ENCODE measurements at regions not wholly inside any gene's neighbourhood (a gene's known extent, or its start where the extent isn't known, plus 50 kb on each side); places are given as distances from the start of the nearest gene placed in this dataset.

GRCh38 chr5:6872441-6873160 lies 159.4 kb downstream of the TENT4A start:
- H3K4me1 ChIP-seq (ENCODE audit: control insufficient read depth, insufficient read depth, low read length), result no peaks in the 10 kb centered on the region
- H3K9me3 ChIP-seq (ENCODE audit: control insufficient read depth, insufficient read depth, low read depth, low read length), result no peaks in the 10 kb centered on the region
- POLR2A ChIA-PET, result no interaction called here
- BruUV-seq (replicated peaks), result no TSS peak
- no peaks in the 10 kb centered on the region for H3K36me3 ChIP-seq (ENCODE audit: control insufficient read depth, insufficient read depth, low read length)
- DNase-seq (ENCODE audit: low read depth, low spot score) (no peak), ATAC-seq (no peak)
- H3K4me3 ChIP-seq (ENCODE audit: low read depth in 2 of 2, low read length in 2 of 2), result no peak overlapping the region
- H3K27me3 ChIP-seq (ENCODE audit: control insufficient read depth, insufficient read depth, low read length), result no peaks in the 10 kb centered on the region
- TF ChIP-seq TCF7L2 (IDR thresholded peaks at IDR 0.05; ENCODE audit: low read depth, low read length), result no peak
- TF ChIP-seq REST (IDR thresholded peaks at IDR 0.05; ENCODE audit: insufficient read depth in 1 of 2, low read depth in 2 of 2, low read length in 1 of 2), result no peak
- TF ChIP-seq SIN3A (IDR thresholded peaks at IDR 0.05; ENCODE audit: borderline replicate concordance, insufficient read depth, low read depth, low read length), result no peak
- TF ChIP-seq CTCF (IDR thresholded peaks at IDR 0.05), result no peak
- TF ChIP-seq POLR2AphosphoS5 (IDR thresholded peaks at IDR 0.05; ENCODE audit: low read depth, low read length), result no peak
- intact Hi-C loops (cut with micrococcal nuclease; ENCODE audit: unreplicated experiment), result no loop called here
- H3K27ac ChIP-seq (ENCODE audit: low read length), result no peak overlapping the region
- CTCF ChIA-PET, result no interaction called here
- in situ Hi-C loops (cut with HindIII; ENCODE audit: low pct_unique_long_range_greater_than_20kb, low sequenced_read_pairs), result no loop called here

DNA sequence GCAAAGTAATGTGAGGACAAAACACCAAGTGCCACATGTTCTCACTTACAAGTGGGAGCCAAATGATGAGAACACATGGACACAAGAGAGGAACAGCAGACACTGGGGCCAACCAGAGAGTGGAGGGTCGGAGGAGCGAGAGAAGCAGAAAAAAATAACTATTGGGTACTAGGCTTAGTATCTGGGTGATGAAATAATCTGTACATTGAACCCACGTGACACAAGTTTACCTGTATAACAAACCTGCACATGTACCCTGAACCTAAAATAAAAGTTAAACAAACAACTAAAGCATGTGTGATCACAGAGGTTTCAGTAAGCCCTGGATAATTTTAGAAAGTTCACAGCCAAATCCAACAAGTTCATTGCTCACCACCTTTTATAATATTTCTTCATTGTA lies 160.1 kb downstream of the TENT4A start:
- TF ChIP-seq SIN3A (IDR thresholded peaks at IDR 0.05; ENCODE audit: borderline replicate concordance, insufficient read depth, low read depth, low read length) (no peak), TCF7L2 (IDR thresholded peaks at IDR 0.05; ENCODE audit: low read depth, low read length) (no peak), REST (IDR thresholded peaks at IDR 0.05; ENCODE audit: insufficient read depth in 1 of 2, low read depth in 2 of 2, low read length in 1 of 2) (no peak), POLR2AphosphoS5 (IDR thresholded peaks at IDR 0.05; ENCODE audit: low read depth, low read length) (no peak), CTCF (IDR thresholded peaks at IDR 0.05) (no peak)

More for the DNA sequence above, 160.1 kb downstream of the TENT4A start:
- Histone ChIP-seq H3K4me1 (ENCODE audit: control insufficient read depth, insufficient read depth, low read length) (no peaks in the 10 kb centered on the region), H3K36me3 (ENCODE audit: control insufficient read depth, insufficient read depth, low read length) (no peaks in the 10 kb centered on the region), H3K27me3 (ENCODE audit: control insufficient read depth, insufficient read depth, low read length) (no peaks in the 10 kb centered on the region), H3K9me3 (ENCODE audit: control insufficient read depth, insufficient read depth, low read depth, low read length) (no peaks in the 10 kb centered on the region), H3K4me3 (ENCODE audit: low read depth in 2 of 2, low read length in 2 of 2) (no peak overlapping the region), H3K27ac (ENCODE audit: low read length) (no peak overlapping the region)
- in situ Hi-C loops (cut with HindIII; ENCODE audit: low pct_unique_long_range_greater_than_20kb, low sequenced_read_pairs), result no loop called here
- intact Hi-C loops (cut with micrococcal nuclease; ENCODE audit: unreplicated experiment), result no loop called here
- BruUV-seq (replicated peaks), result no TSS peak
- DNase-seq (ENCODE audit: low read depth, low spot score), result no peak
- ChIA-PET CTCF (no interaction called here), POLR2A (no interaction called here)
- ATAC-seq, result no peak

Data from Panc1 (cell line).